ENCODE measurements at regions not wholly inside any gene's neighbourhood (a gene's known extent, or its start where the extent isn't known, plus 50 kb on each side); places are given as distances from the start of the nearest gene placed in this dataset.

GRCh38 chr15:48025118-48025517 lies 95.7 kb upstream of the SLC24A5 start:
- dilution Hi-C loops (cut with MboI; ENCODE audit: extremely low pct_ligation_motif_present, low sequenced_read_pairs), result no loop called here
- Histone ChIP-seq H3K36me3 (ENCODE audit: control insufficient read depth in 2 of 2, extremely low read depth in 1 of 2, insufficient read depth in 2 of 2, low read length in 2 of 2) (no peaks in the 10 kb centered on the region), H3K27me3 (ENCODE audit: control insufficient read depth, extremely low read depth, insufficient read depth, low read length) (peaks cover 3% of the 10 kb centered on the region), H3K4me1 (ENCODE audit: control insufficient read depth, extremely low read depth, insufficient read depth, low read length) (no peaks in the 10 kb centered on the region), H2AFZ (ENCODE audit: control insufficient read depth, low read length) (no peak overlapping the region), H3K9ac (ENCODE audit: control insufficient read depth, extremely low read depth, insufficient read depth, low read length) (no peak overlapping the region), H3K9me3 (ENCODE audit: control insufficient read depth, low read depth, low read length) (no peaks in the 10 kb centered on the region), H3K4me2 (ENCODE audit: control insufficient read depth, extremely low read depth, insufficient read depth, low read depth, low read length) (no peak overlapping the region), H3K4me3 (ENCODE audit: control insufficient read depth in 2 of 3, extremely low read depth in 1 of 3, insufficient read depth in 2 of 3, low read depth in 1 of 3, low read length in 3 of 3) (no peak overlapping the region), H3K79me2 (ENCODE audit: control insufficient read depth, insufficient read depth, low read length) (no peaks in the 10 kb centered on the region), H4K20me1 (ENCODE audit: control insufficient read depth, extremely low read depth, insufficient read depth, low read length) (no peaks in the 10 kb centered on the region), H3K27ac (ENCODE audit: control insufficient read depth, insufficient read depth, low read length) (no peak overlapping the region), H3K9me1 (ENCODE audit: control insufficient read depth, extremely low read depth, insufficient read depth, low read length) (no peaks in the 10 kb centered on the region)
- no peak for DNase-seq (ENCODE audit: low read depth, low spot score)
- TF ChIP-seq EZH2 (IDR thresholded peaks at IDR 0.05; ENCODE audit: low read length) (no peak), CTCF (optimal IDR thresholded peaks at IDR 0.05 in 1 of 3, IDR thresholded peaks at IDR 0.05 in 1 of 3, conservative IDR thresholded peaks at IDR 0.05 in 1 of 3; ENCODE audit: extremely low read depth in 1 of 3, insufficient read depth in 2 of 3, low read length in 3 of 3) (peak in 1 of 3 experiments; percentile 10)
- FAIRE-seq, result no peak

GRCh38 chr15:48028712-48029111 lies 92.1 kb upstream of the SLC24A5 start:
- no peaks in the 10 kb centered on the region for H3K9me3 ChIP-seq (ENCODE audit: control insufficient read depth, low read depth, low read length)
- no peaks in the 10 kb centered on the region for H4K20me1 ChIP-seq (ENCODE audit: control insufficient read depth, extremely low read depth, insufficient read depth, low read length)
- no peak overlapping the region for H3K27ac ChIP-seq (ENCODE audit: control insufficient read depth, insufficient read depth, low read length)
- FAIRE-seq, result no peak
- dilution Hi-C loops (cut with MboI; ENCODE audit: extremely low pct_ligation_motif_present, low sequenced_read_pairs), result no loop called here
- no peaks in the 10 kb centered on the region for H3K36me3 ChIP-seq (ENCODE audit: control insufficient read depth in 2 of 2, extremely low read depth in 1 of 2, insufficient read depth in 2 of 2, low read length in 2 of 2)
- H3K9me1 ChIP-seq (ENCODE audit: control insufficient read depth, extremely low read depth, insufficient read depth, low read length), result no peaks in the 10 kb centered on the region
- no peak for TF ChIP-seq EZH2 (IDR thresholded peaks at IDR 0.05; ENCODE audit: low read length)
- TF ChIP-seq CTCF (optimal IDR thresholded peaks at IDR 0.05 in 1 of 3, IDR thresholded peaks at IDR 0.05 in 1 of 3, conservative IDR thresholded peaks at IDR 0.05 in 1 of 3; ENCODE audit: extremely low read depth in 1 of 3, insufficient read depth in 2 of 3, low read length in 3 of 3), result no peak
- no peak overlapping the region for H3K4me2 ChIP-seq (ENCODE audit: control insufficient read depth, extremely low read depth, insufficient read depth, low read depth, low read length)
- no peak overlapping the region for H3K9ac ChIP-seq (ENCODE audit: control insufficient read depth, extremely low read depth, insufficient read depth, low read length)
- no peak overlapping the region for H2AFZ ChIP-seq (ENCODE audit: control insufficient read depth, low read length)
- H3K79me2 ChIP-seq (ENCODE audit: control insufficient read depth, insufficient read depth, low read length), result no peaks in the 10 kb centered on the region
- DNase-seq (ENCODE audit: low read depth, low spot score), result no peak
- no peak overlapping the region for H3K4me3 ChIP-seq (ENCODE audit: control insufficient read depth in 2 of 3, extremely low read depth in 1 of 3, insufficient read depth in 2 of 3, low read depth in 1 of 3, low read length in 3 of 3)
- H3K27me3 ChIP-seq (ENCODE audit: control insufficient read depth, extremely low read depth, insufficient read depth, low read length), result peaks cover 3% of the 10 kb centered on the region
- no peaks in the 10 kb centered on the region for H3K4me1 ChIP-seq (ENCODE audit: control insufficient read depth, extremely low read depth, insufficient read depth, low read length)
